GM23248 (cell line): ENCODE measurements at regions not wholly inside any gene's neighbourhood (a gene's known extent, or its start where the extent isn't known, plus 50 kb on each side); places are given as distances from the start of the nearest gene placed in this dataset.

Experiments
- DNase-seq: peaks from one replicate; pipeline ENCODE4 v3.0.0-alpha.2; 2015
- H2AFZ ChIP-seq: fragments of 200-600 bp; sonication (generic); 2 replicates; pipeline ENCODE4 v1.6.1; 2016; ENCODE audit warnings: antibody characterized with exemption
- H3F3A ChIP-seq: fragments of 200-600 bp; sonication (generic); 2 replicates; pipeline ENCODE4 v1.6.1; 2016; ENCODE audit warnings: mild to moderate bottlenecking, antibody characterized with exemption, mixed run types; ENCODE audit not compliant: insufficient read depth
- H3K27ac ChIP-seq: fragments of 200-600 bp; sonication (generic); 2 replicates; pipeline ENCODE4 v1.5.1; 2016; ENCODE audit warnings: mild to moderate bottlenecking
- H3K27me3 ChIP-seq: fragments of 200-600 bp; sonication (generic); replicated peaks from 2 replicates; pipeline ENCODE4 v1.6.1; 2016; ENCODE audit warnings: mild to moderate bottlenecking; ENCODE audit not compliant: insufficient read depth
- H3K36me3 ChIP-seq: fragments of 200-600 bp; sonication (generic); 2 replicates; pipeline ENCODE4 v1.6.1; 2016; ENCODE audit warnings: low read depth, mild to moderate bottlenecking
- H3K4me1 ChIP-seq: fragments of 200-600 bp; sonication (generic); 2 replicates; pipeline ENCODE4 v1.6.1; 2016; ENCODE audit warnings: mild to moderate bottlenecking; ENCODE audit not compliant: insufficient read depth
- H3K4me2 ChIP-seq: fragments of 200-600 bp; sonication (generic); one replicate; pipeline ENCODE4 v1.6.1; 2016; ENCODE audit warnings: mild to moderate bottlenecking; ENCODE audit not compliant: unreplicated experiment
- H3K4me3 ChIP-seq: fragments of 200-600 bp; sonication (generic); 2 replicates; pipeline ENCODE4 v1.5.1; 2016; ENCODE audit warnings: mild to moderate bottlenecking
- H3K79me2 ChIP-seq: fragments of 200-600 bp; sonication (generic); 2 replicates; pipeline ENCODE4 v1.6.1; 2016; ENCODE audit warnings: mild to moderate bottlenecking; ENCODE audit not compliant: insufficient read depth
- H3K9ac ChIP-seq: fragments of 200-600 bp; sonication (generic); 2 replicates; pipeline ENCODE4 v1.6.1; 2016; ENCODE audit warnings: mild to moderate bottlenecking
- H3K9me2 ChIP-seq: fragments of 200-600 bp; sonication (generic); 2 replicates; pipeline ENCODE4 v1.6.1; 2016; ENCODE audit warnings: mixed run types, mild to moderate bottlenecking, moderate library complexity; ENCODE audit not compliant: insufficient read depth
- H3K9me3 ChIP-seq: fragments of 200-600 bp; sonication (generic); one replicate; pipeline ENCODE4 v1.6.1; 2017; ENCODE audit warnings: low read depth
- H4K20me1 ChIP-seq: fragments of 200-600 bp; sonication (generic); 2 replicates; pipeline ENCODE4 v1.6.0; 2016; ENCODE audit not compliant: insufficient read depth
- EZH2 ChIP-seq: fragments of 200-600 bp; sonication (generic); IDR thresholded peaks from 2 replicates; pipeline ENCODE4 v1.6.1; 2018; ENCODE audit warnings: antibody characterized with exemption, mild to moderate bottlenecking; ENCODE audit not compliant: insufficient read depth, poor library complexity, severe bottlenecking
- EZH2phosphoT487 ChIP-seq: fragments of 200-600 bp; sonication (generic); IDR thresholded peaks from 2 replicates; pipeline ENCODE4 v1.6.1; 2018; ENCODE audit warnings: antibody characterized with exemption, moderate library complexity, mild to moderate bottlenecking, low read depth; ENCODE audit not compliant: insufficient read depth
- WGBS, 2 experiments: methylation state at CpG; one replicate each; pipeline ENCODE4 v1.1.6; 2015 to 2017; ENCODE audit warnings: low lambda C conversion rate in 2 of 2, low coverage in 1 of 2; ENCODE audit errors: missing lambda C conversion rate in 2 of 2; 5-methylcytosine and 5-hydroxymethylcytosine counted together
- in situ Hi-C: fragments of 300-500 bp; cut with MboI; formaldehyde crosslinking; loops from 2 replicates; pipeline ENCODE4 v1.15.0; 2020

DNA sequence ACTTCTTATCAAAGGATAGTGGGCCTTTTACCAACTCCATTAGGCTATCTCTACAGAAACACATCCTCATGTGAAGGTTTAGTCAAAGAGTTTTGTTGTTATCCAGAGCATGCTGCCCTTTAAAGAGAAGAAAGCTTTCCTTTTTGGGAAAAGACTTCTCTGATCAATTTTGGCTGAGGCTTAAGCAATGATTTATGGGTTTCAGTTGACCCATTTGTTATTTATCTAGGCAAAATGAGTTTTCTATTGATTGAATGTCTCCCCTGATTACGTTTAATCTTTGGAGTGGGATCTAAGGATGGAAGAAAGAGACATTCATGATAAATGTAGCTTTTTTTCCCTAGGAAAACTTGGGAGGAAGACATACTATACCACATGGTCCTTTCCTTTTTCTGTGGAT lies 326.6 kb upstream of the JAG1 start:
- no peaks in the 10 kb centered on the region for H3K79me2 ChIP-seq
- no peaks in the 10 kb centered on the region for H3K9me3 ChIP-seq
- no peaks in the 10 kb centered on the region for H3K36me3 ChIP-seq
- no peaks in the 10 kb centered on the region for H3K27me3 ChIP-seq
- in situ Hi-C loops = no loop called here
- 94 to 95% methylated on average over 1 of the region's 1 CpG for WGBS, 2 experiments
- TF ChIP-seq EZH2 = no peak
- no peak for TF ChIP-seq EZH2phosphoT487
- no peaks in the 10 kb centered on the region for H3K9me2 ChIP-seq
- no peak overlapping the region for H3K27ac ChIP-seq
- H2AFZ ChIP-seq = no peak overlapping the region
- no peak overlapping the region for H3K4me3 ChIP-seq
- no peaks in the 10 kb centered on the region for H4K20me1 ChIP-seq
- peaks cover 18% of the 10 kb centered on the region for H3F3A ChIP-seq
- no peak for DNase-seq
- no peak overlapping the region for H3K4me2 ChIP-seq
- peaks cover 18% of the 10 kb centered on the region for H3K4me1 ChIP-seq
- H3K9ac ChIP-seq = no peak overlapping the region

DNA sequence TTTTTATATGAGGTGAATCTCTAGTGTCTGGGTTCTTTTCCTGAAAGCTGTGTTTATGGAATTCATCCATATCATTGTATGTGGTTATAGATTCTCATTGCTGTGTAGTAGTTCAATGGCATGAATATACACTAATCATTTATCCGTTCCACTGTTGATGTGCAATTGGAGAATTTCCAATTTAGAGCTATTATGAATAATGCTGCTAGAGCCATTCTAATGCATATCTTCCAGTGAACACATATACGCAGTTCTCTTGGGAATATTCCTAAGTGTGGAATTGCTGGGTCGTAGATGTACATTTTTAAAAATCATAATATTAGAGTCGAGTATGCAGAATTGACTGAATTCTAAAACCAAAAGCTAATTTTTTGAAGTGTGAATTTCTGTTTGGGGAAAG lies 327.5 kb upstream of the JAG1 start:
- H3K9ac ChIP-seq = no peak overlapping the region
- H3K36me3 ChIP-seq = no peaks in the 10 kb centered on the region
- no peaks in the 10 kb centered on the region for H4K20me1 ChIP-seq
- in situ Hi-C loops = no loop called here
- TF ChIP-seq EZH2phosphoT487 (no peak), EZH2 (no peak)
- H3K4me2 ChIP-seq = peak overlapping the region; percentile 32
- whole genome bisulfite sequencing, 2 experiments = 71 to 72% methylated on average over 4 of the region's 4 CpGs
- no peaks in the 10 kb centered on the region for H3K27me3 ChIP-seq
- H3K9me2 ChIP-seq = no peaks in the 10 kb centered on the region
- H3F3A ChIP-seq = peaks cover 18% of the 10 kb centered on the region
- no peaks in the 10 kb centered on the region for H3K9me3 ChIP-seq
- DNase-seq = no peak
- no peaks in the 10 kb centered on the region for H3K79me2 ChIP-seq
- 0 out of 2 replicates have a peak overlapping the region, but pooled peaks have one; percentile 6 for H3K4me3 ChIP-seq
- H2AFZ ChIP-seq = peak overlapping the region; percentile 50
- peaks cover 18% of the 10 kb centered on the region for H3K4me1 ChIP-seq
- H3K27ac ChIP-seq = peak overlapping the region; percentile 52

- no peaks in the 10 kb centered on the region for H3K9me2 ChIP-seq
- peaks cover 18% of the 10 kb centered on the region for H3F3A ChIP-seq
- H4K20me1 ChIP-seq = no peaks in the 10 kb centered on the region
- peak; percentile 77 for DNase-seq
- in situ Hi-C loops = no loop called here
- H2AFZ ChIP-seq = peak overlapping the region; percentile 50
- no peak for TF ChIP-seq EZH2
- no peak for TF ChIP-seq EZH2phosphoT487
- peak overlapping the region; percentile 34 for H3K4me2 ChIP-seq
- no peaks in the 10 kb centered on the region for H3K9me3 ChIP-seq
- H3K27me3 ChIP-seq = no peaks in the 10 kb centered on the region
- H3K4me1 ChIP-seq = peaks cover 18% of the 10 kb centered on the region
- no peak overlapping the region; the same call in 1 of the 2 replicates for H3K9ac ChIP-seq
- 0 out of 2 replicates have a peak overlapping the region, but pooled peaks have one; percentile 6 for H3K4me3 ChIP-seq
- 36 to 42% methylated on average over 12 of the region's 12 CpGs for WGBS, 2 experiments
- no peaks in the 10 kb centered on the region for H3K79me2 ChIP-seq
- H3K36me3 ChIP-seq = no peaks in the 10 kb centered on the region
- H3K27ac ChIP-seq = peak overlapping the region; percentile 52
Measured at GRCh38 chr20:11001764-11002540, 328.2 kb upstream of the JAG1 start.

- peaks cover 18% of the 10 kb centered on the region for H3K4me1 ChIP-seq
- in situ Hi-C loops = no loop called here
- no peak overlapping the region for H3K27ac ChIP-seq
- no peaks in the 10 kb centered on the region for H3K36me3 ChIP-seq
- peaks cover 18% of the 10 kb centered on the region for H3F3A ChIP-seq
- H3K9me3 ChIP-seq = no peaks in the 10 kb centered on the region
- no peaks in the 10 kb centered on the region for H4K20me1 ChIP-seq
- no peaks in the 10 kb centered on the region for H3K79me2 ChIP-seq
- no peak overlapping the region for H3K9ac ChIP-seq
- H3K4me2 ChIP-seq = no peak overlapping the region
- no peak overlapping the region for H2AFZ ChIP-seq
- H3K27me3 ChIP-seq = no peaks in the 10 kb centered on the region
- H3K4me3 ChIP-seq = no peak overlapping the region
- TF ChIP-seq EZH2 (no peak), EZH2phosphoT487 (no peak)
- H3K9me2 ChIP-seq = no peaks in the 10 kb centered on the region
- 91% methylated on average over 2 of the region's 2 CpGs for WGBS, 2 experiments
- DNase-seq = no peak
Measured at GRCh38 chr20:11003341-11003740, 329.5 kb upstream of the JAG1 start.
